ENCODE measurements at regions not wholly inside any gene's neighbourhood (a gene's known extent, or its start where the extent isn't known, plus 50 kb on each side); places are given as distances from the start of the nearest gene placed in this dataset.

DNA sequence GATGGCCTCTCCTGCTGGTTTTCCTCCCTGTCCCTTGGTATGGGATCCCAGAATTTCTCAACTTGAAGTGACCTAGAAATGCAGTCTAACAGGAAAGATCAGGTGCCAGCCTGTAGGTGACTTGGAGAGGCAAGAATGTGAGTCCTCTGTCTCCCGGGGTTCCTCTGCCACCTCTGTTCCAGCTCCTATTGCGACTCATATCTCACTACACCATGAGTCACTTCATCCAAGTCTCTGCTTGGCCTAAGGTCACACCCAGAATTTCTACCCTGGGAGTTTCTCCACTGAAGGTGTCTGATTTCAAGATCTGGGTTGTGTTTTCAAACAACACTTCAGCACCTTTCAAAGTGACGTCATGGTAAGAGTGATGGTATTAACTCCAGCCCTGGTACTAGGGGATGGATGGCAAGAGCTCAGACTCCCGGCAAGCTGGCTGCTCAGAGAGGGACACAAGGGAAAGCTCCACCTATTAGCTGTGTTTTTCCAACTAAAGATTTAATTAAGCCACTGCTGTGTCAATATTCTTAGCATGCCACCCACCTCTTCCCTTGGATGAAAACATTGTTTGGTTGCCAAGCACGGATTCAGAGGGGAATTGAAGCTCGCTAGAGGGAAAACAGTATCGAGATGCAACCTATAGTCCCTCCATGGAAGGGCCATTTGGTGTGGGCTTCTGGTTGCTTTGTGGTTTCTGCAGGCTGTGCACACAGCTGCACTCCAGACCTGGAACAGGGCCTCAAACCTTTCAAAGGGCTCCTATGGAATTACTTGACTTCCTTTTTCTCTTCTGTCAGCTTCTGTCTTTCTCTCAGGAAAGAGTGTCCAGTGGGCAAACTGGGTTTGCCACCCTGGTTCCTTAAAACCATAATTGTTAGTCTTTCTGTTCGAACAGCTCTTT, 205.7 kb downstream of the GAS1 start:
- no peak for TF ChIP-seq EZH2 (IDR thresholded peaks at IDR 0.05; ENCODE audit: insufficient read depth, low read length)
- TF ChIP-seq, protein P1, sequence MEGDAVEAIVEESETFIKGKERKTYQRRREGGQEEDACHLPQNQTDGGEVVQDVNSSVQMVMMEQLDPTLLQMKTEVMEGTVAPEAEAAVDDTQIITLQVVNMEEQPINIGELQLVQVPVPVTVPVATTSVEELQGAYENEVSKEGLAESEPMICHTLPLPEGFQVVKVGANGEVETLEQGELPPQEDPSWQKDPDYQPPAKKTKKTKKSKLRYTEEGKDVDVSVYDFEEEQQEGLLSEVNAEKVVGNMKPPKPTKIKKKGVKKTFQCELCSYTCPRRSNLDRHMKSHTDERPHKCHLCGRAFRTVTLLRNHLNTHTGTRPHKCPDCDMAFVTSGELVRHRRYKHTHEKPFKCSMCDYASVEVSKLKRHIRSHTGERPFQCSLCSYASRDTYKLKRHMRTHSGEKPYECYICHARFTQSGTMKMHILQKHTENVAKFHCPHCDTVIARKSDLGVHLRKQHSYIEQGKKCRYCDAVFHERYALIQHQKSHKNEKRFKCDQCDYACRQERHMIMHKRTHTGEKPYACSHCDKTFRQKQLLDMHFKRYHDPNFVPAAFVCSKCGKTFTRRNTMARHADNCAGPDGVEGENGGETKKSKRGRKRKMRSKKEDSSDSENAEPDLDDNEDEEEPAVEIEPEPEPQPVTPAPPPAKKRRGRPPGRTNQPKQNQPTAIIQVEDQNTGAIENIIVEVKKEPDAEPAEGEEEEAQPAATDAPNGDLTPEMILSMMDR (IDR thresholded peaks at IDR 0.05; ENCODE audit: insufficient read depth, low read depth, low read length), result no peak

Measured in astrocyte (in vitro differentiated cells and primary cell).